ENCODE measurements at regions not wholly inside any gene's neighbourhood (a gene's known extent, or its start where the extent isn't known, plus 50 kb on each side); places are given as distances from the start of the nearest gene placed in this dataset.

GRCh38 chr2:217091531-217091930 lies 231.7 kb upstream of the TNP1 start:
- Histone ChIP-seq H3K36me3 (no peaks in the 10 kb centered on the region), H3K27ac (no peak overlapping the region), H3K27me3 (no peaks in the 10 kb centered on the region), H3K4me1 (no peaks in the 10 kb centered on the region), H3K4me3 (no peak overlapping the region), H3K9me3 (no peaks in the 10 kb centered on the region)
- intact Hi-C loops (cut with DNase I; ENCODE audit: low total_unique reads), result no loop called here
- TF ChIP-seq CTCF (IDR thresholded peaks at IDR 0.05) (no peak), POLR2A (IDR thresholded peaks at IDR 0.05) (no peak)
- no peak for DNase-seq

DNA sequence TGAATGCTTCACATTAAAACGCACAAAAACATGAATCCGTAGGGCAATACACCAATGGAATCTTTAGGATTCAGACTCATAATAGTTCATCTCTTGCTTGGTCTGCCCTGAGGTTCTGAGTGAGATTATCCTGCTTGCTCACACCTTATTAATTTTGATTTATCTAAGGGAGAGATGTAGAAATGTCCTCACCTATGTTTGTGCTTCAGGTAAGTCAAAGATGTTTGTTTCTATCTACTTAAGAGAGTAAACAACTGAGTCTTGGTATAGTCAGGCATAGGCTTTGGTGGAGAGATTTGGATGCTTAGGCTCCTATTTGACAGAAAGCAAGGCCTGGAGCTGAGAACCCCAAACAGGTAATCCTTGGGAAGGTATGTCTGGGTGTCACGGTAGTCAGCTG lies 231.0 kb upstream of the TNP1 start:
- no peaks in the 10 kb centered on the region for H3K9me3 ChIP-seq
- no peaks in the 10 kb centered on the region for H3K27me3 ChIP-seq
- TF ChIP-seq CTCF (IDR thresholded peaks at IDR 0.05), result no peak
- TF ChIP-seq POLR2A (IDR thresholded peaks at IDR 0.05), result no peak
- no peaks in the 10 kb centered on the region for H3K4me1 ChIP-seq
- H3K36me3 ChIP-seq, result no peaks in the 10 kb centered on the region
- H3K27ac ChIP-seq, result peak overlapping the region in 1 of 2 donors; percentile 34
- intact Hi-C loops (cut with DNase I; ENCODE audit: low total_unique reads), result no loop called here
- no peak overlapping the region for H3K4me3 ChIP-seq
- DNase-seq, result no peak

DNA sequence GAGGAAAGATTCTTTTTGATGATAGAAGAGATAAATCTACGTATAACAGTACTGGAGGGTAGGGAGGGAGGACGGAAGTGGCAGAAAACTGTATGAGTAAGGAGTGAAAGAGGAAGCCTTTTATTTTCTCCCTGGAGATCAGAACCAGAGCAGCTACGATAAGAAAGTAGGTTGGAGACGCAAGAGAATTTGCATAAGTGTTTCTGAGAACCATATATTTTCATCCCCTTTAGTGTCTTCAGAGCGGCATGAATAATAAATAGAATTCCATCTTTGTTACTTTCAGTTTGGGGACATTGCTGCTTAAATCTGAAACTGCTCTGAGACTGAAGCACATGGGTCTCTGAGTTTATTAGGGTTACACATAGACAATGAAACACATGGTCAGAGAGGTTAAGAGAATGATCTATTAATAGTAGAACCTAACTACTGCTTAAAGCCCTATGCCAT lies 230.2 kb upstream of the TNP1 start:
- TF ChIP-seq POLR2A (IDR thresholded peaks at IDR 0.05), result no peak
- TF ChIP-seq CTCF (IDR thresholded peaks at IDR 0.05), result no peak
- Histone ChIP-seq H3K27ac (peak overlapping the region; percentile 34 to 36), H3K9me3 (no peaks in the 10 kb centered on the region)

GRCh38 chr2:217086718-217087117 lies 226.9 kb upstream of the TNP1 start:
- Histone ChIP-seq H3K9me3 (no peaks in the 10 kb centered on the region), H3K27ac (no peak overlapping the region), H3K36me3 (no peaks in the 10 kb centered on the region), H3K27me3 (no peaks in the 10 kb centered on the region), H3K4me1 (no peaks in the 10 kb centered on the region), H3K4me3 (no peak overlapping the region)
- intact Hi-C loops (cut with DNase I; ENCODE audit: low total_unique reads), result no loop called here
- DNase-seq, result no peak
- no peak for TF ChIP-seq CTCF (IDR thresholded peaks at IDR 0.05)
- no peak for TF ChIP-seq POLR2A (IDR thresholded peaks at IDR 0.05)

More for the DNA sequence above, 230.2 kb upstream of the TNP1 start:
- Histone ChIP-seq H3K4me3 (no peak overlapping the region), H3K27me3 (no peaks in the 10 kb centered on the region), H3K4me1 (no peaks in the 10 kb centered on the region), H3K36me3 (no peaks in the 10 kb centered on the region)
- intact Hi-C loops (cut with DNase I; ENCODE audit: low total_unique reads), result no loop called here
- DNase-seq, result no peak

GRCh38 chr2:217086038-217086522 lies 226.2 kb upstream of the TNP1 start:
- DNase-seq, result no peak
- TF ChIP-seq CTCF (IDR thresholded peaks at IDR 0.05), result no peak
- TF ChIP-seq POLR2A (IDR thresholded peaks at IDR 0.05), result no peak
- intact Hi-C loops (cut with DNase I; ENCODE audit: low total_unique reads), result no loop called here

More at GRCh38 chr2:217086038-217086522, 226.2 kb upstream of the TNP1 start:
- Histone ChIP-seq H3K36me3 (no peaks in the 10 kb centered on the region), H3K27ac (no peak overlapping the region), H3K27me3 (no peaks in the 10 kb centered on the region), H3K4me3 (no peak overlapping the region), H3K9me3 (no peaks in the 10 kb centered on the region), H3K4me1 (no peaks in the 10 kb centered on the region)

All from uterus (tissue), 3 donors.